ENCODE measurements at regions not wholly inside any gene's neighbourhood (a gene's known extent, or its start where the extent isn't known, plus 50 kb on each side); places are given as distances from the start of the nearest gene placed in this dataset.

DNA sequence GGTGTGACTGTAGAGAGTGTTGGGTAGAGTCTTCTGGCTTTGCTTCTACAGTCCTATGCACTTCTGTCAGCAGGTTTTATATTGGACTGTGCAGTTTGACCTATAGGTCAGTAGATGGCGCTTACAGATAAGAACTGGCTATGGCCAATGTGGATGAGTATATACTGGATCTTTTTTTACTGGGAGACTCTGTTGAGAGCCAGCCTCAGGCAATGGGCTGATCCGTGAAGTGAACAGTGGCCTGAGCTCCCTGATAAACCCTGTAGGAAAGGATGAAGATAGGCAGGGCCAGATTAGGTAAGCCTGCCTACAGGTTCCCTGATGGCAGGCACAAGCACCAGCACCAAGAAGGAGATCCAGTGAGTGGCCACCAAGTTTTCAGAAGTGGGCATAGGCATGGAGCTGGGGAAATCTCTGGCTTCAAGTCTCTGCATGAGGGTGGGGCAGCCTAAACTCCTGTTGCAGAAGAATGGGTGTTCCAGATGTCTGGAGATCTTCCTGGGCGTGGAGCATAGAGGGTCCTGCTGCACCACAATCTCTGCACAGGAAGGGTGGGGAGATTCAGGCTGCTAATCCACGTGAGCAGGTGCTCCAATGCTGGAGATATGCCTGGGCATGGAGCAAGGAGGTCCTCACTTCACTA, 326.0 kb upstream of the SGO1 start (continued):
- TF ChIP-seq ZBTB40 (IDR thresholded peaks at IDR 0.05; ENCODE audit: borderline replicate concordance) (no peak), TAF1 (IDR thresholded peaks at IDR 0.05; ENCODE audit: borderline replicate concordance, low read depth, low read length) (no peak), MXI1 (IDR thresholded peaks at IDR 0.05; ENCODE audit: low read depth, low read length) (no peak), MAX (IDR thresholded peaks at IDR 0.05; ENCODE audit: low read depth, low read length) (no peak), SRF (IDR thresholded peaks at IDR 0.05; ENCODE audit: low read depth in 2 of 2, low read length in 2 of 2) (no peak), MTA2 (IDR thresholded peaks at IDR 0.05; ENCODE audit: low read depth) (no peak), EGR1 (IDR thresholded peaks at IDR 0.05; ENCODE audit: borderline replicate concordance in 1 of 2, low read depth in 2 of 2, low read length in 2 of 2) (no peak)

GRCh38 chr3:20510396-20510795, 324.4 kb upstream of the SGO1 start:
- Histone ChIP-seq H3K4me3 (no peak overlapping the region), H3K36me3 (ENCODE audit: control insufficient read depth in 2 of 2, insufficient read depth in 2 of 2, low read length in 1 of 2) (no peaks in the 10 kb centered on the region), H3K27ac (ENCODE audit: control insufficient read depth, insufficient read depth) (no peak overlapping the region), H3K9ac (ENCODE audit: control insufficient read depth, insufficient read depth, low read length) (no peak overlapping the region), H3K79me2 (ENCODE audit: control insufficient read depth, insufficient read depth, low read length) (no peaks in the 10 kb centered on the region), H3K4me1 (ENCODE audit: control insufficient read depth, insufficient read depth, low read length) (no peaks in the 10 kb centered on the region), H3K9me3 (replicated peaks; ENCODE audit: control insufficient read depth, insufficient read depth, low read length) (no peaks in the 10 kb centered on the region), H4K20me1 (ENCODE audit: control insufficient read depth, insufficient read depth) (no peaks in the 10 kb centered on the region), H2AFZ (ENCODE audit: control insufficient read depth, low read depth, low read length) (no peak overlapping the region), H3K27me3 (replicated peaks in 1 of 2; ENCODE audit: control insufficient read depth in 2 of 2, insufficient read depth in 2 of 2, low read length in 1 of 2) (no peaks in the 10 kb centered on the region), H3K4me2 (ENCODE audit: control insufficient read depth, insufficient read depth) (no peak overlapping the region)
- CTCF ChIA-PET, result interaction anchor here (0.7 to 2.5 kb wide), 6 partner anchors 14 to 1523 kb away, joined by 3 to 8 read pairs (median 3); no protein-coding TSS in a partner anchor
- intact Hi-C loops (cut with micrococcal nuclease; ENCODE audit: unreplicated experiment), result loop anchor here (2.0 to 10.0 kb wide), 7 partner anchors 170 to 1607 kb away; no protein-coding TSS in a partner anchor
- in situ Hi-C loops (cut with MboI), result loop anchor here (10.0 kb wide), 1 partner anchor 974 kb away; no protein-coding TSS in a partner anchor
- SMC1A ChIA-PET (ENCODE audit: uncharacterized antibody, unreplicated experiment), result no interaction called here
- WGBS (ENCODE audit: insufficient coverage, insufficient replicate concordance, low lambda C conversion rate, missing lambda C conversion rate), result 32% methylated on average over 4 of the region's 4 CpGs
- no TSS peak for BruUV-seq (replicated peaks)
- TF ChIP-seq, protein P1, sequence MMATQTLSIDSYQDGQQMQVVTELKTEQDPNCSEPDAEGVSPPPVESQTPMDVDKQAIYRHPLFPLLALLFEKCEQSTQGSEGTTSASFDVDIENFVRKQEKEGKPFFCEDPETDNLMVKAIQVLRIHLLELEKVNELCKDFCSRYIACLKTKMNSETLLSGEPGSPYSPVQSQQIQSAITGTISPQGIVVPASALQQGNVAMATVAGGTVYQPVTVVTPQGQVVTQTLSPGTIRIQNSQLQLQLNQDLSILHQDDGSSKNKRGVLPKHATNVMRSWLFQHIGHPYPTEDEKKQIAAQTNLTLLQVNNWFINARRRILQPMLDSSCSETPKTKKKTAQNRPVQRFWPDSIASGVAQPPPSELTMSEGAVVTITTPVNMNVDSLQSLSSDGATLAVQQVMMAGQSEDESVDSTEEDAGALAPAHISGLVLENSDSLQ (IDR thresholded peaks at IDR 0.05), result no peak
- no peak for TF ChIP-seq MXI1 (IDR thresholded peaks at IDR 0.05; ENCODE audit: low read depth, low read length)
- no peak for DNase-seq (ENCODE audit: low read depth, low spot score)
- POLR2A ChIA-PET, result no interaction called here
- no peak for FAIRE-seq
- no peak for ATAC-seq
- RAD21 ChIA-PET (ENCODE audit: unreplicated experiment), result no interaction called here
